GM12872 (cell line): ENCODE measurements at regions not wholly inside any gene's neighbourhood (a gene's known extent, or its start where the extent isn't known, plus 50 kb on each side); places are given as distances from the start of the nearest gene placed in this dataset.

ENCODE experiments used
- TF ChIP-seq, protein P1 (sequence below): IDR thresholded peaks from 3 replicates; pipeline ENCODE4 v1.5.1; 2011; ENCODE audit warnings: low read depth, mild to moderate bottlenecking, low read length, moderate library complexity; ENCODE audit not compliant: insufficient read depth

DNA sequence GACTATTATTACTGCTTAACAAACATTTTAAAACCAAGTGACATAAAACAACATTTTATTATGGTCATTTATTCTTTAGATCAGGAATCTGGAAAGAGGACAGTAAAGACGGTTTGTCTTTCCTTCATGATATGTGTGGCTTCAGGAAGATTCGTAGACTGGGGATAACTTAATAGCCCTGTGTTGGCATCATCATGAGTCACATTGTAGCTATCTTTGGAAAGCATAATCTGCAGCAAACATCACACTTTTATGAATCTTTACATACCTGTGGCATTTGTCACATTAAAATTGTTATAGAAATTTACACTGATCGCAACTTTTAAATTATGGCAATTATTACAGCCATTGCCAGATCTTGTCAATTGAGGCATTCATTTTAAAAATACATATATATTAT is 397.1 kb downstream of the NOVA1 start:
- TF ChIP-seq, protein P1, sequence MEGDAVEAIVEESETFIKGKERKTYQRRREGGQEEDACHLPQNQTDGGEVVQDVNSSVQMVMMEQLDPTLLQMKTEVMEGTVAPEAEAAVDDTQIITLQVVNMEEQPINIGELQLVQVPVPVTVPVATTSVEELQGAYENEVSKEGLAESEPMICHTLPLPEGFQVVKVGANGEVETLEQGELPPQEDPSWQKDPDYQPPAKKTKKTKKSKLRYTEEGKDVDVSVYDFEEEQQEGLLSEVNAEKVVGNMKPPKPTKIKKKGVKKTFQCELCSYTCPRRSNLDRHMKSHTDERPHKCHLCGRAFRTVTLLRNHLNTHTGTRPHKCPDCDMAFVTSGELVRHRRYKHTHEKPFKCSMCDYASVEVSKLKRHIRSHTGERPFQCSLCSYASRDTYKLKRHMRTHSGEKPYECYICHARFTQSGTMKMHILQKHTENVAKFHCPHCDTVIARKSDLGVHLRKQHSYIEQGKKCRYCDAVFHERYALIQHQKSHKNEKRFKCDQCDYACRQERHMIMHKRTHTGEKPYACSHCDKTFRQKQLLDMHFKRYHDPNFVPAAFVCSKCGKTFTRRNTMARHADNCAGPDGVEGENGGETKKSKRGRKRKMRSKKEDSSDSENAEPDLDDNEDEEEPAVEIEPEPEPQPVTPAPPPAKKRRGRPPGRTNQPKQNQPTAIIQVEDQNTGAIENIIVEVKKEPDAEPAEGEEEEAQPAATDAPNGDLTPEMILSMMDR: no peak

- TF ChIP-seq, protein P1: no peak
Measured at GRCh38 chr14:26199590-26200370, 398.1 kb downstream of the NOVA1 start.

DNA sequence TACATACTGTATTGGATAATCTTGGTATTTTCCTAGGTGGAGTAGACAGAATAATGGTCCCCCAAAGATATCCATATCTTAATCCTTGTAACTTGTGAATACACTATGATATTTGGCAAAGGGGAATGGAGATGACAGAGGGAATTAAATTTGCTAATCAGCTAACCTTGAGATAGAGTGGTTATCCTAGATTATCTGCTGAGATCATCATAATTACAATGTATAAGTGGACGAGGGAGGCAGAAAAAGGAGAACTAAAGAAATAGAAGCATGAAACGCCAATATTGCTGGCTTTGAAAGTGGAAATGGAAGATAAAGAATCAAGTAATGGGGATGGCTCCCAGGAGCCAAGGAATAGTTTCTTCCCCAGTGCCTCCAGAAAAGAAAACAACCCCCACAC is 398.7 kb downstream of the NOVA1 start:
- TF ChIP-seq, protein P1: no peak

GRCh38 chr14:26194816-26195215 is 403.0 kb downstream of the NOVA1 start:
- TF ChIP-seq, protein P1: no peak

GRCh38 chr14:26191671-26192070 is 406.2 kb downstream of the NOVA1 start:
- TF ChIP-seq, protein P1: no peak

DNA sequence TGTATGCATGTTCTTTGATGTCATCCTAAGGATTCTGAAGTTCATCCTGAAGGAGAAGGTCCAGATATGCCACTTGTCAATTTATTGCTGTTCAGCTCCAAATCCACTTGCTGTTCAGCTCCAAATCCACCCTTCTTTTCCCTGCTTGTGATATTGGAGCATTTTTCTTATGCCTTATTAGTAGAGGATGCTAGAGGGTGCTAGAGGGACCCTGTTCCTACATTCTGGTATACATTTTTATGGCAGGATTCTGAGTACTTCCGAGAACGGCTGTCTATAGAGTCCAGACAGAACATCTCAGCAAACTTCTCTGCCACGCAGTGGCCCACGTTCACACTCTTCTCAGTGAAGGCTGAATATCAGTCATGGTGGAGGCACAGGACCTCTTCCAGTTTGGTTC is 406.7 kb downstream of the NOVA1 start:
- TF ChIP-seq, protein P1: no peak

DNA sequence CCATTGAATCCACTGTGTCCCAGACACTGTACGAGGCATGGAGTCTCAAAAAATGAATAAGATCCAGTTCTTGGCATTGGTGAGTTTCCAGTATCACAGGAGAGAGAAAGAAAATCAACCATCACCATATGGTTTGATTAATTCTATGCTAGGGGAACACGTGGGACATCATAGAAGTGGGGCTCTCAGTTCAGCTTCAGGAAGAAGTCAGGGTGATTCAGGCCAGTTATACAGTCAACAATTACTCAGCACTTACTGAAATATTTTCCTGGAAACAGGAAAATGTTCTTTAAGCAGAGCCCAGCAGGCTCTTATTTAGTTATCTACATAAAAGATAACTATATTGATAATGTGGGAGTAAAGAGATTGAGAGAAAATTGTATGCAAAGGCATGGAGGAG is 407.2 kb downstream of the NOVA1 start:
- TF ChIP-seq, protein P1: no peak
